ENCODE measurements at regions not wholly inside any gene's neighbourhood (a gene's known extent, or its start where the extent isn't known, plus 50 kb on each side); places are given as distances from the start of the nearest gene placed in this dataset.

DNA sequence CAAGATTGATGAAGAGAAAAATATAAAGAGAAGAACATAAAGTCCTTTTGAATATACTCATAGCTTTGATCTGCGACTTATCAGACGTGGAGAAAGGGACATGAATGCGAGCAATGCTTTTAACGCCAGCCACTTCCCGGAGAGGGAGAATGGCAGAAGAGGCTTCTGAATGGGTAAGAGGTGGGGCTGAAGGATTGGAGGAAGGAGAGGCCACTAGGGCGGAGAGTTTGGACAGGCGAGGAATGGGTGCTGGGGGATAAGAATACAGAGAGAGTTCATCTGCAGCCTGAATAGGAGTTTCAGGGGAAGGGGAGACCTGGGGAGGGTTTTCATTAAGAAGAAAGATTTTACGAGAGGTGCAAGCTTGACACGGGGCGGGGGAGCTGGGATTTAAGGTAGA, 2534.9 kb downstream of the PCDH7 start:
- WGBS (ENCODE audit: extremely low coverage, insufficient read length, low lambda C conversion rate): no CpG with 5 or more reads among the region's 10 CpGs
- H3K4me3 Mint-ChIP-seq: no peak overlapping the region
- Histone ChIP-seq H4K20me1 (ENCODE audit: control insufficient read depth, insufficient read depth, insufficient read length) (no peaks in the 10 kb centered on the region), H3K23me2 (ENCODE audit: insufficient read length, low read depth, low read length, poor library complexity, severe bottlenecking) (no peaks in the 10 kb centered on the region), H2AFZ (ENCODE audit: low read length) (no peak overlapping the region), H3K14ac (ENCODE audit: insufficient read depth, low read length) (no peak overlapping the region), H3K79me2 (ENCODE audit: insufficient read depth, low read length) (no peaks in the 10 kb centered on the region), H3K9ac (ENCODE audit: extremely low read depth, insufficient read length, low read length) (no peak overlapping the region), H2BK20ac (ENCODE audit: low read depth, low read length, poor library complexity, severe bottlenecking) (no peak overlapping the region), H3K4me1 (ENCODE audit: insufficient read depth, low read length) (no peaks in the 10 kb centered on the region), H3K23ac (ENCODE audit: insufficient read length, low read depth, low read length) (no peak overlapping the region), H2AK5ac (ENCODE audit: insufficient read length, low read length) (no peak overlapping the region), H2BK15ac (ENCODE audit: low read depth, low read length) (no peak overlapping the region), H3K79me1 (ENCODE audit: insufficient read depth, low read depth, low read length, poor library complexity, severe bottlenecking) (no peaks in the 10 kb centered on the region), H4K8ac (replicated peaks; ENCODE audit: insufficient read length, low read depth, low read length) (no peak overlapping the region), H3K27me3 (ENCODE audit: insufficient read depth, low read length) (no peaks in the 10 kb centered on the region), H4K91ac (ENCODE audit: insufficient read length, low read depth, low read length) (no peak overlapping the region), H3K4me2 (ENCODE audit: insufficient read depth, insufficient read length, low read length) (no peak overlapping the region), H3K9me3 (ENCODE audit: control insufficient read depth, low read depth, low read length) (no peaks in the 10 kb centered on the region), H3K56ac (ENCODE audit: insufficient read length, low read depth, low read length) (no peak overlapping the region), H3K4ac (ENCODE audit: low read depth, low read length) (no peak overlapping the region), H4K5ac (ENCODE audit: insufficient read length, low read depth, low read length) (no peak overlapping the region), H2BK12ac (ENCODE audit: insufficient read length, low read depth, low read length) (no peak overlapping the region), H3K18ac (ENCODE audit: insufficient read length, low read depth, low read length) (no peak overlapping the region), H3T11ph (ENCODE audit: low read length) (no peak overlapping the region), H2BK120ac (ENCODE audit: low read depth, low read length, poor library complexity, severe bottlenecking) (no peak overlapping the region), H2BK5ac (ENCODE audit: insufficient read length, low read length) (no peak overlapping the region), H3K27ac (ENCODE audit: insufficient read length, low read depth, low read length) (no peak overlapping the region)
- no peak overlapping the region for H3K27ac Mint-ChIP-seq
- peaks cover 4 to 12% of the 10 kb centered on the region in 2 experiments; a peak in 2 of 4 replicates for H3K4me1 Mint-ChIP-seq
- no peaks in the 10 kb centered on the region for H3K27me3 Mint-ChIP-seq (ENCODE audit: low read depth)
- DNase-seq: peak; percentile 51
- no peak for TF ChIP-seq CTCF (conservative IDR thresholded peaks at IDR 0.05)
- H3K36me3 Mint-ChIP-seq (ENCODE audit: insufficient read depth in 1 of 3, low read depth in 3 of 3): no peaks in the 10 kb centered on the region; a peak in 1 of 7 replicates
- H3K9me3 Mint-ChIP-seq: no peaks in the 10 kb centered on the region; a peak in 1 of 5 replicates

All from H9 (cell line).